ENCODE measurements at regions not wholly inside any gene's neighbourhood (a gene's known extent, or its start where the extent isn't known, plus 50 kb on each side); places are given as distances from the start of the nearest gene placed in this dataset.
A peak's percentile ranks its signal among the peaks of the same experiment; 100 is the strongest.

- DNase-seq (ENCODE audit: low spot score): no peak
These were observed 183.8 kb downstream of the EMP1 start for GRCh38 chr12:13380297-13380696.

- DNase-seq (ENCODE audit: low spot score): no peak
These were observed 183.1 kb downstream of the EMP1 start for GRCh38 chr12:13379531-13380188.

DNA sequence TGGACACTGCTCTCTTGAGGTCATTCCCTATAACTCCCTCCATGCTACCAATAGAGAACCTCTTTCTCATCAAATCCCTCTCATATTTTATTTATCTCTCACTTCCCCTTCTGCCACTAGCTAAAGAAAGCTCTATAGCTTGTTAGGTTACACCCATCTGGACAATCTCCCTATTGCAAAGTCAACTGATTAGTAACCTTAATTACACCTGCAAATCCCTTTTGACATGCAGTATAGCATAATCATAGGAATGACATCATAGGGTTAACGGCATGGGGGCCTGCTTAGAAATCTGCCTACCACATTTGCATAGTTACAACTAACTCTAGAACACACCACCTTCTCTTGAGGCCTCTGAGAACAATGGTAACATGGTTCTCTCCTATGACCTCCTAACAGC lies 181.2 kb downstream of the EMP1 start:
- no peak for DNase-seq (ENCODE audit: low spot score)

GRCh38 chr12:13376610-13377373 lies 180.3 kb downstream of the EMP1 start:
- DNase-seq (ENCODE audit: low spot score): no peak

GRCh38 chr12:13375583-13376345 lies 179.2 kb downstream of the EMP1 start:
- no peak for DNase-seq (ENCODE audit: low spot score)

DNA sequence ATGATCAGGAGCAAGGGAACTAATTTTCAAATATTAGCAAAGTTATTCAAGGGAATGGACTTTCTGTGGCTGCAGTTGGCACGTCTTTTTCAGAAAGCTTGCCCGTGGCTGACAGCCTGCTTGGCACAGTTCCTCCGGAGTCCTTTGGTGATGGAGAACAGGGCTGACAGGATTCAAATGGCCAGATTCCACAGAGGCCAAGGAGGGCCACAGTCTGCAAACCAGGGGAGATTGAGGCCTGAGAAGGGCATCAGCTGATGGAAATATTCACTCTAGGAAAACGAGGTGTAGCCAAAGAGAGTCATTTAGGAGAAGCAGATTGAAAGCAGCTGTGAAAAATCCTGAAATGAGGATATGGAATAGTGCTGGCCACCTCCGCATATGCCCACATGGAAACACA lies 178.3 kb downstream of the EMP1 start:
- DNase-seq (ENCODE audit: low spot score): no peak

DNA sequence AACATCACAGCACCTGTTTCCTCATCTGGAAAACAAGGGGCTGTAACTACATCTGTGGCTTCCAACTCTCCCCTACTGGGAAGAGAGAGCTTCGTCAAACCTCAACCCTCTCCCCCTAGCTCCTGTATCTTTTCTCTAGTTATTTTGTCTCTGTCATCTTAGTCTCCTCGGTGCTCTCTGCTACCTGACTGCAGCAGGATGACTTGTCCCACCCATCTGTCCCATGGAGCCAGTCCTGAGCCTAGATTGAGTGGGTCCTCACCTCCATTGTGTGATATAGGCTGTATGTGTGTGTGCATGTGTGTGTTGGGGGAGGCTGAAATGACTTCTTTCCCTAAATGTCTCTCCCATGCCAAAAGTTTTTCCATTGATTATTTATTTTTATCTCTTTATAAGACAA lies 177.3 kb downstream of the EMP1 start:
- no peak for DNase-seq (ENCODE audit: low spot score)

- DNase-seq (ENCODE audit: low spot score): no peak
These were observed 176.6 kb downstream of the EMP1 start for GRCh38 chr12:13373131-13373530.

DNA sequence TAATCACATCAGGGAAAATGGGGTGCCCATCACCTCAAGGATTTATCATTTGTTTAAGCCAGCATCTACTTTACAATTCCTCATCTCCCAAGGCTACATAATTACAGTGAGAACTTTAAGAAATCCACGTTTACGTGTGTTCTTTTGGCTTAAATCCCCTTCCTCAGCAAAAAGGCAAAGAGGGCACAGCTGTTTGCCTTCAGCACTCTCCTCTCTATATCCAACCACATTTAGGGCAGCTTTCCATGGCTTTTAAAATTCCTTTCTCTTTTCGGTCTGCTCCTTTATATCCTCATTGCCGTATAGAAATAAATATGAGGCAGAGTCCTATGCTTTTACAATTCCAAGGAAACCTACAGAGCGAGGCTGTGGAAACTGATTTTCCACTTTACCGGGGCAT lies 175.9 kb downstream of the EMP1 start:
- no peak for DNase-seq (ENCODE audit: low spot score)

- no peak for DNase-seq (ENCODE audit: low spot score)
These were observed 175.3 kb downstream of the EMP1 start for GRCh38 chr12:13371797-13372196.

DNA sequence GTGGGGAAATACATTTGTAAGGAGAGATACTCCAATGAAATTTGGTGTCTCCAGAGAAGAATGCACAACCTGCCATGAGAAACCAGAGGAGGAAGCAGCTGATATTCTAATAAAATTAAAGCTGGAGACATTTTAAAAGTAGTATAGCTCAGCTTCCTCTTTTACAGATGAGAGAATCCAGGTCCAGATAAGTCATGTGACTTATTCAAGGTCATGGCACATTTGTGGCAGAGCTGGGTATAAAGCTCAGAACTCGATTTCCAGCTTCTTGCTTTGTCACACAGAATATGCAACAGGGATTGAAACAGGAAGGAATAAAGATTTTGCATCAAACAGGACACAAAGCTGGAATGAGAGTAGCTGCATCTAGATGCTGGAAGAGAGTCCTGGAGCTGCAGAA lies 174.8 kb downstream of the EMP1 start:
- no peak for DNase-seq (ENCODE audit: low spot score)

- no peak for DNase-seq (ENCODE audit: low spot score)
These were observed 173.0 kb downstream of the EMP1 start for GRCh38 chr12:13369474-13370056.

DNA sequence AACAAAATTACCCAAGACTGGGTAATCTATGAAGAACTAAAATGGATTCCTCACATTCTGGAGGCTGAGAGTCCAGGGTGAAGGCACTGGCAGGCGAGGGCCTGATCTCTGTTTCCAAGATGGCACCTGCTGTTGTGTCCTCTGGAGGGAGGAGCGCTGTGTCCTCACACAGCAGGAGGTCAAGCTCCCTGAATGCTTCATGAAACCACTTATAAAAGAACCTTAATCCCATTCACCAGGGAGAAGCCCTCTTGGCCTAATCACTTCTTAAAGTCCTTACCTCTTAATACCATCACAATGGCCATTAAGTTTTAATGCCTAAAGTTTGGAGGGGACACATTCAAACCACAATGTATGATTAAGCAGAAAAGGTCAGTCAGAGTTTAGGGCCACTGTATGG lies 172.4 kb downstream of the EMP1 start:
- DNase-seq (ENCODE audit: low spot score): no peak

GRCh38 chr12:13368431-13368830 lies 171.9 kb downstream of the EMP1 start:
- DNase-seq (ENCODE audit: low spot score): no peak

DNA sequence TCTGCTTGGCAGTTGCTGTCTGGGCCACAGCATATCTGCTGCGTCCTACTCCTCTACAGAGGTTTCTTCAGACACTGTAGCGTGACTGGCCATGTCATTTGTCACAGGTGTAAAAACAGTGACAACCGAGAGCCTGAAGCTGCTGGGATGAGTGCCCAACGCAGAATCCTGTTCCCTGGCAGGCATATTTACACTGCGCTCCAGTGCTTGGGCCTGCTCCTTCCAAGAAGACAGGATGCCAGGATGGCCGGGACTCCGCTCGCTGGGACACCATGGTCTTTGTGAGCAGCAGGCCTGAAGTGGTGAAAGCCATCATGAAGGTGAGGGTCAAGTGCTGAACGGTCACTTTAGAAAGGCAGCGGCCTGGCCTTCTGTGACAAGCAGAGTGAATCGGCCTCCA lies 171.4 kb downstream of the EMP1 start:
- no peak for DNase-seq (ENCODE audit: low spot score)

- no peak for DNase-seq (ENCODE audit: low spot score)
These were observed 169.3 kb downstream of the EMP1 start for GRCh38 chr12:13365748-13366366.

- peak; percentile 58 for DNase-seq (ENCODE audit: low spot score)
These were observed 165.8 kb downstream of the EMP1 start for GRCh38 chr12:13362260-13362841.

GRCh38 chr12:13359636-13360035 lies 163.1 kb downstream of the EMP1 start:
- no peak for DNase-seq (ENCODE audit: low spot score)

- DNase-seq (ENCODE audit: low spot score): no peak
These were observed 161.9 kb downstream of the EMP1 start for GRCh38 chr12:13358391-13358905.

DNA sequence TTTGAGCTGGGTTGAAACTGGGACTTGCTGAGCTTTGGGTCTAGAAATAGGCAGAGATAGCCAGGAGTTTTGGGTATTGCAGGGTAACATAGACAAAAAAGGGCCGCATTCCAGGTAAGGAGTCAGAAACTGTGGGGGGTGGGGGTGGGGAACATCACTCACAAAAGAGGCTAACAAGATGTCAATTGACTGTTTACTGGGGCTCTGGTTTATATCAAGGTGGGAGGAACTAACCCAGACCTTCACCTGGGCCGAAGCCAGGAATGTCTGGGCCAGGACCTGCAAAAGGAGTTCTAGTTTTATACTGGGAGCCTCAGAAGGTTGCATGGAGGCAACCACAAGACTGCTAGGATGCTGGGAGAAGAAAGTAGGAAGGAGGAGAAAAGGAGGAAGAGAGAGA lies 154.4 kb downstream of the EMP1 start:
- DNase-seq (ENCODE audit: low spot score): no peak

DNA sequence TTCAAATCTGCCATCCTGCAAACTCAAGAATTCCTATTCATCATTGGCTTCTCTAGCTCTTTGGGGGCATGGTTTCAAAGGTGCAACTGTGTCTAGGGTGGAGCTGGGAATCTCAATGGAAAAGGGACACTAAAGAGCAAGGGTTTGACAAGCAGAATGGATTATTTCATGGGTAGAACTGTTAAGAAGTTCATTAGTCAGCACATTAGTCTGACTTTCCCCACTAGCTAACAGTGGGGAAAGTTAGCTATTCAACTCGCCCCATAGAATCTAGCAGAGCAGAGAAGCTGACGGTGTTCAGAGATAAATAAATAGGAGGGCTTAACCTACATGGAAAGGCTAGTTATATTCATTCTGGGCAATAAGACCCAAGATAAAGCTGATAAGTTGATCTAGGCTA lies 153.9 kb downstream of the EMP1 start:
- DNase-seq (ENCODE audit: low spot score): no peak

- no peak for DNase-seq (ENCODE audit: low spot score)
These were observed 151.9 kb downstream of the EMP1 start for GRCh38 chr12:13348464-13348863.
